AG09309 (cell line): ENCODE measurements at regions not wholly inside any gene's neighbourhood (a gene's known extent, or its start where the extent isn't known, plus 50 kb on each side); places are given as distances from the start of the nearest gene placed in this dataset.

Experiments used
- DNase-seq: peaks from one replicate; pipeline ENCODE4 v3.0.0-alpha.2; 2010; ENCODE audit warnings: low read depth
- H3K4me3 ChIP-seq: 2 replicates; pipeline ENCODE4 v1.5.1; 2011; ENCODE audit warnings: mild to moderate bottlenecking, low read depth, low read length, moderate library complexity; ENCODE audit not compliant: control insufficient read depth
- TF ChIP-seq, protein P1 (sequence below): IDR thresholded peaks from 2 replicates; pipeline ENCODE4 v1.5.1; 2011; ENCODE audit warnings: mild to moderate bottlenecking, low read depth, low read length, inconsistent platforms; ENCODE audit not compliant: insufficient read depth, control insufficient read depth; ENCODE audit errors: missing control alignments

DNA sequence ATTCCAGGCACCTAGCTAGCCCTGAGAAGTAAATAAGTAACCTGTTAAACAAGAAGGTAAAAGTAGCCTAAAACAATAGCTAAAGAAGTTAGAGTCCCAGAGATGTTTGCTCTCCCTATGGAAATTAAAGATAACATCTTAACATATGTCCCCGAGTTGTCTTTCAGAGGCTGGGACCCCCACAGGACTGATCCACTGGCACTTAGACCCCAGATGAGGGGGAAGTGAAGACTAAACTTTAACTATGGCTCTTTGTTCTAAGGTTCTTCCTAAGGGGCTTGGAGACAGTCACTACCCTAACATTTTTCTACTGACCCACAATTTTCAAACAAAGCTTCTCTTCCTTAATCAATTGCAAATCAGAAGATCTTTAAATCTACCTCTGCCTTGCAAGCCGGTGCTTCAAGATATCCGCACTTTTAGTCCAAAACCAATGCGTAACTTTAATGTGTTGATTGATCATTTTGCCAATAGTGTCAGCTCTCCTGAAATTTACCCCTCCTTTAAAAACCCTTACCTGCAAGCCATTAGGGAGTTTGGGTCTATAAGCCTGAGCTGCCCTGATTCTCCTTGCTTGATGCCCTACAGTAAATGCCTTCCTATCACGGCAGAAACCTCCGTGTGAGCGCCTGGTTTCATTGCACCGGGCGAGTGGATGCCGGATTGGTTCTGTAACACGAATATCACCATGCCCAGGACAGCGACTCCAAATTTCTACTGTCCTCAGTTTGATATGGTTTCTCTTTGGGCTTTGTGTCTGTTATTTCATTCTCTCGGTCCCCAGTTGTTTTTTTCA lies 404.4 kb downstream of the SIPA1L2 start:
- H3K4me3 ChIP-seq, result no peak overlapping the region
- TF ChIP-seq, protein P1, sequence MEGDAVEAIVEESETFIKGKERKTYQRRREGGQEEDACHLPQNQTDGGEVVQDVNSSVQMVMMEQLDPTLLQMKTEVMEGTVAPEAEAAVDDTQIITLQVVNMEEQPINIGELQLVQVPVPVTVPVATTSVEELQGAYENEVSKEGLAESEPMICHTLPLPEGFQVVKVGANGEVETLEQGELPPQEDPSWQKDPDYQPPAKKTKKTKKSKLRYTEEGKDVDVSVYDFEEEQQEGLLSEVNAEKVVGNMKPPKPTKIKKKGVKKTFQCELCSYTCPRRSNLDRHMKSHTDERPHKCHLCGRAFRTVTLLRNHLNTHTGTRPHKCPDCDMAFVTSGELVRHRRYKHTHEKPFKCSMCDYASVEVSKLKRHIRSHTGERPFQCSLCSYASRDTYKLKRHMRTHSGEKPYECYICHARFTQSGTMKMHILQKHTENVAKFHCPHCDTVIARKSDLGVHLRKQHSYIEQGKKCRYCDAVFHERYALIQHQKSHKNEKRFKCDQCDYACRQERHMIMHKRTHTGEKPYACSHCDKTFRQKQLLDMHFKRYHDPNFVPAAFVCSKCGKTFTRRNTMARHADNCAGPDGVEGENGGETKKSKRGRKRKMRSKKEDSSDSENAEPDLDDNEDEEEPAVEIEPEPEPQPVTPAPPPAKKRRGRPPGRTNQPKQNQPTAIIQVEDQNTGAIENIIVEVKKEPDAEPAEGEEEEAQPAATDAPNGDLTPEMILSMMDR, result no peak
- DNase-seq, result no peak

DNA sequence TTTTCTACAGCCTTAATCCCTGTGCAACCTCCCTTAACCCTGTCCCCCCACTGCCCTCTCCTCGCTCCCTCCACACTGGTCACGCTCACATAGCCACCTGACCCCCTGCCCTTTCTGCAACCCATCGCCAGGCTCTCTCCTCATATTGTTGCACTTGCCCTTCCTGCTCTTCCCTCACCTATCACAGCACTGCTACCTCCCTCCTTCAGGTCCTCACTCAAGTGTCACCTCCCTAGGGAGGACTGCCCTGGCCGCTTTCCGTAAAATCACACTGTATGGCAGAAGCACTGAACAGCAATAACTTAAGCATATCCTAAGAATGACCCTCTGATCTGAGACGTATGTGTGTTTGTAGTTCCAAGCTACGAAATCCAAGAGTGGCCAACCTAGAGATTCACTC lies 406.0 kb downstream of the SIPA1L2 start:
- TF ChIP-seq, protein P1, result no peak
- DNase-seq, result no peak
- no peak overlapping the region for H3K4me3 ChIP-seq

DNA sequence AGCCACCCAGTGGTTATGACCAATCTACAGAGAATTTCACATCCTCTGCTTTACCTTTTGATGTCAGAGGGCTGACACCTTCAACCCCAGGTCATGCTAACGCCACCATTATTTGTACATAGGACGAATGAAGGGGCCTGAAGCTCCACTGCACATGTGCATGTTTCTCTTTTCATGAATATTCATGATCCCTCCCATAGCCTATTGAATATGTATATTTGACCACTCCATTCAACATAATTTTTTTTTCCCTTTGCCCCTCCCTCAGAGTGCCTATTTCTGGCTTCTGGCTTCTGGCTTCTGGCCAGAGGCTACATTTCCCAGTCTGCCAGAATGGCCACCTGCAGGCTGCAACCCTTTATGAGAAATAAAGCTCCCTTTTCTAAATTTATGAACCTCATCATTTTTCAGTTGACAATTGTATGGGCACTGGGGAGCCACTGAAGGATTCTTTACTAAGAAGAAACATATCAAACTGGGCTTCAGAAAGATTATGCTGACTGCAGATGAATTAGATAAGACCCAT lies 406.7 kb downstream of the SIPA1L2 start:
- no peak overlapping the region for H3K4me3 ChIP-seq
- TF ChIP-seq, protein P1, result no peak
- no peak for DNase-seq

DNA sequence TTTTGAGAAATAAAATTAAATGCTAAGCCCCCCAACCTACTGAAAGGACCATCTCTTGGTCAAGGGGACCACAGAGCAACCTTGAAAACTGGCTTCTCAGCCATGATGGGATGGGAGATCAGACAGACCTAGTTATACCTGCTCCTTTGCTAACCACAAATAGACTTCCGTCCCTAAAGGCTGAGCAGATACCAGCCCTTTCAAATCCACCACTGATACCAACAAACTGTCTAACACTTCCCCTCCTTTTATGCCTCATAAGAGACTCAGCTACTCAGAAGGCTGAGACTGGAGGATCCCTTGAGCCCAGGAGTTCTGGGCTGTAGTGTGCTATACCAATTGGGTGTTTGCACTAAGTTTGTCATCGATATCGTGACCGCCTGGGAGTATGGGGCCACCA lies 407.3 kb downstream of the SIPA1L2 start:
- TF ChIP-seq, protein P1, result no peak
- no peak for DNase-seq
- no peak overlapping the region for H3K4me3 ChIP-seq

DNA sequence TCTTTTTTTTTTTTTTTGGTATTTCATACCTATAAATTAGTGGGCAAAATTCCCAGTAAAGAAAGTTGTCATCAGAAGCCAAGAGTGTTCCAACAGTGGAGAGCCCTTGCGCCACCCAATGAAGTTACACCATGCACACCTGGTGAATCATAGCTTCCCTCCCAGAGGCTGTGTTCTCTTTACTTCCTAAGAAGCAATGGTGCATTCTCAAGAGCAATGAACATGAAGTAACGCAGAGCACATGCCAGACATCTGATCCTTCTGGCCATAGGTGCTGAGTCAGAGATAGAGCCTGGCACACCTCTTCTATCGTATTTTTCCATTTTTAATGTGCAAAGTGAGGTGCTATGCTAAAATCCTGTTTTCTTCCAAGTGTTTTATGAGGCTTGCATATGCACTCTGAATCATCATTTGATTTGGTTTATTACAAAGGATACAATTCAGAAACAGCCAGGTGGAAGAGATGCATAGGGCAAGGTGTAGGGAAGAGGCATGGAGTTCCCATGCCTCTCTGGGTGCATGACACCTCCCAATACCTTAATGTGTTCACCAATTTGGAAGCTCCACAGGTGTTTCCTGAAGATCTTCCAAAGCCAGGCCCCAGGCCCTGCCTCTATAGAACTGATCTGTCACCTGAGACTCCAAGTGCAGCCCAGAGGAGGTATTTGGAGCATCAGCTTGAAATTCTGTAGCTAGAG lies 408.0 kb downstream of the SIPA1L2 start:
- no peak for DNase-seq
- TF ChIP-seq, protein P1, result no peak
- no peak overlapping the region for H3K4me3 ChIP-seq

DNA sequence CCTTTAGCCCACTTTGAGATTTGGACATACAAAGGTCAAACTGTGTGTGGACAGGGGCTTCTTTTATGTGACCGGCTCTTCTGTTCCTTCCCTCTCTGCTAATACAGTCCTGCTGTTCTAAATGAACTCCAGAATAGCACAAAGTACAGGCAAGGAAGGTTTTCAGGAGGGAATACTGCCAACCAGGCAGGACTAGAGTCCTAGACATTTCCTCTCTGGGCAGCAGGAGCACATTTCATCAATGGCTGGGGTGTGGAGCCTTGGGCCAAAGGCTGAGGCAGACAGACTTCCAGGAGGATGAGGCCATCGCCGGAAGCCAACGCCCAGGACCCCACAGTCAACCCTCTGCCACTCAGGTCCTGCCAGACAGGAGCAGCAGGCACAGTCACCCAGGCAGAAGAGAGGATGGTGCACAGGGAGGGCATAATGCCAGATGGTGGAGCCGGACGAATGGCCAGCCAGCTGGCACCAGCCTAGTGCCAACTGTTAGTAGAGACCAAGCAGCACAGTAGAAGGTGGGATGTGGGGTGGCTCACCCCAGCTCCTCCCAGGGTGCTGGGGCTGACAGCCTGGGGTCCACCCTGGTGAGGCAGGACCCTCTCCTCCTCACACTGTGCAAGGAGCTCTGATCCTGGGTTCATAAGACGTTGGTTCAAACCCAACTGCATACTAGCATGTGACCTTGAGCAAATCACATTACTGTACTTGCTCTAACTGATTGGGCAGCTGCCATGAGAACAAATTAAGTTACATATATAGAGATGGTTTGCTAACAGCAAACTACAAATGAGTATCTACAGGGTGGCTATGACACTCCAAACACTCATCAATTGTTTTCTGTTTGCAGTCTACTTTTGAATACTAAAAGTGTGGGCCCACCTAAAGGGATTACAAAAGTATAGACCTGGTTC lies 410.7 kb downstream of the SIPA1L2 start:
- H3K4me3 ChIP-seq, result no peak overlapping the region
- TF ChIP-seq, protein P1, result no peak
- no peak for DNase-seq
